OCI-M1 (cell line): ENCODE measurements at regions not wholly inside any gene's neighbourhood (a gene's known extent, or its start where the extent isn't known, plus 50 kb on each side); places are given as distances from the start of the nearest gene placed in this dataset.
A peak's percentile ranks its signal among the peaks of the same experiment; 100 is the strongest.

Source experiments
- DNase-seq: peaks from one replicate; lab custom pipeline; 2025; lab: John Stamatoyannopoulos, UW

GRCh38 chr12:124687174-124687902 is 119.9 kb upstream of the NCOR2 start:
- DNase-seq: no peak

- no peak for DNase-seq
These were observed 119.2 kb upstream of the NCOR2 start for GRCh38 chr12:124686370-124687173.

- no peak for DNase-seq
These were observed 118.4 kb upstream of the NCOR2 start for GRCh38 chr12:124685689-124686369.

- peak; percentile 21 for DNase-seq
These were observed 117.7 kb upstream of the NCOR2 start for GRCh38 chr12:124684971-124685688.

GRCh38 chr12:124684496-124684895 is 117.1 kb upstream of the NCOR2 start:
- DNase-seq: peak; percentile 21

- DNase-seq: no peak
These were observed 116.0 kb upstream of the NCOR2 start for GRCh38 chr12:124683152-124684124.

- DNase-seq: no peak
These were observed 115.2 kb upstream of the NCOR2 start for GRCh38 chr12:124682425-124683151.

- no peak for DNase-seq
These were observed 114.5 kb upstream of the NCOR2 start for GRCh38 chr12:124681779-124682391.

GRCh38 chr12:124680863-124681778 is 113.7 kb upstream of the NCOR2 start:
- peak; percentile 95 for DNase-seq

GRCh38 chr12:124679533-124680371 is 112.3 kb upstream of the NCOR2 start:
- DNase-seq: peak; percentile 15

- DNase-seq: no peak
These were observed 111.6 kb upstream of the NCOR2 start for GRCh38 chr12:124679047-124679446.

- no peak for DNase-seq
These were observed 111.0 kb upstream of the NCOR2 start for GRCh38 chr12:124678421-124678893.

- DNase-seq: no peak
These were observed 110.3 kb upstream of the NCOR2 start for GRCh38 chr12:124677552-124678356.

- DNase-seq: no peak
These were observed 109.5 kb upstream of the NCOR2 start for GRCh38 chr12:124676714-124677462.

GRCh38 chr12:124675881-124676713 is 108.7 kb upstream of the NCOR2 start:
- DNase-seq: no peak
